ENCODE measurements at regions not wholly inside any gene's neighbourhood (a gene's known extent, or its start where the extent isn't known, plus 50 kb on each side); places are given as distances from the start of the nearest gene placed in this dataset.
"Not testable (repeated sequence)": the region's sequence is repeated elsewhere in the genome, so short reads cannot be mapped to it uniquely, and the experiment has no call there.

DNA sequence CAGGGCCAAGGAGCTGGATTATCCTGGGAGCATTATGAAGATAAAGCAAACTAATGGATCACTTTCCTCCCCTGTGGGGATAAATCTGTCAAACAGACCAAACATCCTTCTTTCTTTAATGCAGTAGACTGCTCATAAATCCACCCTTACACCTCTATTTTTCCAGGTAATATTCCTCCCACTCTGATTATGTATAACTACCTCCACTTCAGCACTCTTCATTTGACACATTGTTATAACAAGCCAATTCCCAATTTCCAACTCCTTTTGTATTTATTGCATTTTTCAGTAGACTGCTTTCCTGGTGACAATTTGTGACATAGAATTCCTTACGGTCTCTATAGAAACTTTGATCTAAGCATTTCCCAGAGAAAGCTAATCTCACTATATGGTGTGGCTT, 115.0 kb upstream of the PRKG2 start:
- DNase-seq (ENCODE audit: low read depth), result no peak
- no peak overlapping the region for H3K4me3 ChIP-seq (replicated peaks; ENCODE audit: low read depth, low read length)
- no peak for TF ChIP-seq CTCF (IDR thresholded peaks at IDR 0.05; ENCODE audit: low read length, missing control alignments)

DNA sequence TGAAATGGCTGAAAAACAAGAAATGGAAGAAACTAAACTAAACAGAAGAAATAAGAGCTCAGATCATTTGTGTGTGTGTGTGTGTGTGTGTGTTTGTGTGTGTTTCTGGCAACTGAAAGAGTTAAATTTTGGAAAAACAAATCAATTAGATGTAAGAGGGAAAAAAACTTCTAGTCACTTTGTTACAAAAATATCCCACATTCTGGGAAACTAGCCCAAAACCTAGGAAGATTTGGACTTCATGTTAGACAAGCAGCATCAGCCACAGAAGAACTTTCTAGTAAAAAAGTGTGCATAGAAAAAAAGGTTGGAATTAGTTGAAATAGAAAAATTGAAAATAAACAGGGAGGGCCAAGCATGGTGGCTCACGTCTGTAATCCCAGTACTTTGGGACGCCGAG, 111.6 kb upstream of the PRKG2 start:
- TF ChIP-seq CTCF (IDR thresholded peaks at IDR 0.05; ENCODE audit: low read length, missing control alignments), result no peak
- DNase-seq (ENCODE audit: low read depth), result no peak
- no peak overlapping the region for H3K4me3 ChIP-seq (replicated peaks; ENCODE audit: low read depth, low read length)

GRCh38 chr4:81324594-81324993, 109.6 kb upstream of the PRKG2 start:
- not testable (repeated sequence) for H3K4me3 ChIP-seq (replicated peaks; ENCODE audit: low read depth, low read length); DNase-seq (ENCODE audit: low read depth)

DNA sequence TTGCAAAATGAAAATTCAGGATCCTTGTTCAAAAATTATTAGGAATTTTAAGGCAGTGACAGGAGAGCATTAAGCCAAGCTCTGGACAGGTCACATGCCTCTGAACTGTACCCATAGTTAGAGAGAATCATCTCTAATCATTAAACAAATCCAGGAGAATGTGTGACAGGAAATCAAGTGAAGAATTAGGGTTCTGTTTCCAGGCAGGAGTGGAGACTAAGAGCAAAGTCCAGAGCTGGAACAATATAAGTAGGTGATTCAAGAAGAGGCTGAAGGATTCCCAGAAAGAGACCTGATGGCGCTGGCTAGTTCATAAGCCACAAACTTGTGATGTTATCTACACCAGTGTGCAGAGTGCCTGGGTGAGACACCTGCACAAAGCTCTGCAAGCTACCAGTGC, 104.6 kb upstream of the PRKG2 start:
- TF ChIP-seq CTCF (IDR thresholded peaks at IDR 0.05; ENCODE audit: low read length, missing control alignments), result no peak
- H3K4me3 ChIP-seq (replicated peaks; ENCODE audit: low read depth, low read length), result no peak overlapping the region
- DNase-seq (ENCODE audit: low read depth), result no peak

GRCh38 chr4:81314897-81315470, 100.0 kb upstream of the PRKG2 start:
- no peak for TF ChIP-seq CTCF (IDR thresholded peaks at IDR 0.05; ENCODE audit: low read length, missing control alignments)
- H3K4me3 ChIP-seq (replicated peaks; ENCODE audit: low read depth, low read length), result no peak overlapping the region
- DNase-seq (ENCODE audit: low read depth), result peak; percentile 60

DNA sequence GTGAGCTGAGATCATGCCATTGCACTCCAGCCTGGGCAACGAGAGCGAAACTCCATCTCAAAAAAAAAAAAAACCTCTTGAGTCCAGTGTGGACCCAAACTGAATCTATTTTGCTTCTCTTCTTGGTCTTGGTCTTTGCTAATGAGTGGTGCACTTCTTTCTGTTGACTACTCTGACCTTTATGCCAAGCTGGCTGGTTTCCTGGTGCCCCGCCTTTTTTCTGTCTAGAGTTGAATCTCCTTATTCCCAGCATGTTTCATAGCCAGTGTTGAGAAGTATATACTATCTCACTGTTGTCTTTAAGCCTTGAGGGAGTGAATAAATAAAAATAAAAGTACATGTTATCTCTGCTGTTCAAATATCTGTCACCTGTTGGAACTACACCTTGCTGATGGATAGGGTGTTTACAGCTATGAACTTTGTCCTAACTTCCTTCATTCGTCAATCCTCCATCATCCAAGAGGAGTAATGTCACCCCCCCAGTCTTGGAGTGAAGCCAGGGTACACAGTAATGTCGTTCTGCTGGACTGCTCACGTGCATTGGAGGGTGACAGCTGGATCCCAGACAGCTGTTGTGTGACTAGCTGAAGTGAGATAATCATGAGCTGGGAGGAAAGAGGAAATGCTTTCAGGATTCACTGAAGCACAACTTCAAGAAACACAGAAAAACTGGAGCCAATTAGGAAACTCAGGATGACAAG, 99.3 kb upstream of the PRKG2 start:
- peak; percentile 93 for DNase-seq (ENCODE audit: low read depth)
- no peak overlapping the region for H3K4me3 ChIP-seq (replicated peaks; ENCODE audit: low read depth, low read length)
- TF ChIP-seq CTCF (IDR thresholded peaks at IDR 0.05; ENCODE audit: low read length, missing control alignments), result no peak

DNA sequence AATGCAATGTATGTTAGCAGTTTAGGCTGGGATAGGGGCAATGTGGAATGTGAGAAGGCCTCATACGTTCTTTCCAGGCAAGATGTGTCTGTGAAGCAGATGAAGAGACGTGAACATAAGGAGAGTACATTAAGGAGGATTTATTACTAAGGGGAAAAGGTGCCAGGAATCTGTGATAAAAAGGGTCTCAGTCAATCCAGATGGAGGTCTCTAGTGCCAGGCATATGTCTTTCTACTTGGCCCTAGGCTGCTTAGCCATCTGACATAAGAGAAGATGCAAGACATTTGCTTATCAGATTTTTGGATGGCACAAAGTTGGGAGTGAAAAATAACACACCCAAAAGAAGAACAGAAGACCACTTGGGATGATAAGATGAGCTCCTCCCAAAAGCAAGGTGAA, 93.0 kb upstream of the PRKG2 start:
- no peak for DNase-seq (ENCODE audit: low read depth)
- no peak overlapping the region for H3K4me3 ChIP-seq (replicated peaks; ENCODE audit: low read depth, low read length)
- no peak for TF ChIP-seq CTCF (IDR thresholded peaks at IDR 0.05; ENCODE audit: low read length, missing control alignments)
